HUES48 (cell line): ENCODE measurements at regions not wholly inside any gene's neighbourhood (a gene's known extent, or its start where the extent isn't known, plus 50 kb on each side); places are given as distances from the start of the nearest gene placed in this dataset.

Experiments
- H3K27ac ChIP-seq: one replicate; pipeline ENCODE4 v1.7.0; 2013; ENCODE audit warnings: low read depth, low read length, inconsistent platforms
- H3K27me3 ChIP-seq: 2 replicates; pipeline ENCODE4 v1.6.1; 2013; ENCODE audit warnings: mild to moderate bottlenecking, low read length; ENCODE audit not compliant: control insufficient read depth, insufficient read depth
- H3K36me3 ChIP-seq: 2 replicates; pipeline ENCODE4 v1.6.1; 2013; ENCODE audit warnings: low read length; ENCODE audit not compliant: control insufficient read depth, insufficient read depth
- H3K4me1 ChIP-seq: 2 replicates; pipeline ENCODE4 v1.6.1; 2013; ENCODE audit warnings: mild to moderate bottlenecking, low read length; ENCODE audit not compliant: control insufficient read depth, insufficient read depth
- H3K4me3 ChIP-seq: 2 replicates; pipeline ENCODE4 v1.5.1; 2013; ENCODE audit warnings: mild to moderate bottlenecking, low read depth, low read length
- H3K9ac ChIP-seq: 2 replicates; pipeline ENCODE4 v1.6.1; 2013; ENCODE audit warnings: mild to moderate bottlenecking, low read depth, low read length, moderate library complexity
- H3K9me3 ChIP-seq: 2 replicates; pipeline ENCODE4 v1.6.1; 2013; ENCODE audit warnings: low read length; ENCODE audit not compliant: control insufficient read depth, insufficient read depth

- Histone ChIP-seq H3K27ac (no peak overlapping the region), H3K36me3 (no peaks in the 10 kb centered on the region), H3K4me3 (no peak overlapping the region), H3K4me1 (no peaks in the 10 kb centered on the region), H3K9me3 (no peaks in the 10 kb centered on the region), H3K9ac (no peak overlapping the region), H3K27me3 (no peaks in the 10 kb centered on the region)
Measured at GRCh38 chr18:26768385-26768784, 97.1 kb downstream of the AQP4 start.

GRCh38 chr18:26765498-26765897, 100.0 kb downstream of the AQP4 start:
- no peaks in the 10 kb centered on the region for H3K27me3 ChIP-seq
- no peaks in the 10 kb centered on the region for H3K4me1 ChIP-seq
- H3K9me3 ChIP-seq = no peaks in the 10 kb centered on the region
- H3K9ac ChIP-seq = no peak overlapping the region
- H3K27ac ChIP-seq = no peak overlapping the region
- H3K4me3 ChIP-seq = no peak overlapping the region
- no peaks in the 10 kb centered on the region for H3K36me3 ChIP-seq

- Histone ChIP-seq H3K9ac (no peak overlapping the region), H3K9me3 (no peaks in the 10 kb centered on the region), H3K27ac (no peak overlapping the region), H3K27me3 (no peaks in the 10 kb centered on the region), H3K36me3 (no peaks in the 10 kb centered on the region), H3K4me1 (no peaks in the 10 kb centered on the region), H3K4me3 (no peak overlapping the region)
Measured at GRCh38 chr18:26764586-26764985, 100.9 kb downstream of the AQP4 start.

- no peak overlapping the region for H3K9ac ChIP-seq
- H3K4me1 ChIP-seq = no peaks in the 10 kb centered on the region
- no peak overlapping the region for H3K4me3 ChIP-seq
- no peaks in the 10 kb centered on the region for H3K9me3 ChIP-seq
- H3K27me3 ChIP-seq = no peaks in the 10 kb centered on the region
- H3K27ac ChIP-seq = no peak overlapping the region
- no peaks in the 10 kb centered on the region for H3K36me3 ChIP-seq
Measured at GRCh38 chr18:26764177-26764576, 101.3 kb downstream of the AQP4 start.

GRCh38 chr18:26763446-26764110, 101.9 kb downstream of the AQP4 start:
- no peak overlapping the region for H3K27ac ChIP-seq
- no peaks in the 10 kb centered on the region for H3K9me3 ChIP-seq
- no peak overlapping the region for H3K9ac ChIP-seq
- H3K4me3 ChIP-seq = no peak overlapping the region
- no peaks in the 10 kb centered on the region for H3K36me3 ChIP-seq
- no peaks in the 10 kb centered on the region for H3K27me3 ChIP-seq
- H3K4me1 ChIP-seq = no peaks in the 10 kb centered on the region

GRCh38 chr18:26757263-26758019, 108.1 kb downstream of the AQP4 start:
- Histone ChIP-seq H3K9me3 (no peaks in the 10 kb centered on the region), H3K9ac (no peak overlapping the region), H3K4me1 (no peaks in the 10 kb centered on the region), H3K27me3 (no peaks in the 10 kb centered on the region), H3K4me3 (no peak overlapping the region), H3K27ac (no peak overlapping the region), H3K36me3 (no peaks in the 10 kb centered on the region)

GRCh38 chr18:26756556-26756955, 109.0 kb downstream of the AQP4 start:
- Histone ChIP-seq H3K36me3 (no peaks in the 10 kb centered on the region), H3K9ac (no peak overlapping the region), H3K27ac (no peak overlapping the region), H3K4me1 (no peaks in the 10 kb centered on the region), H3K27me3 (no peaks in the 10 kb centered on the region), H3K9me3 (no peaks in the 10 kb centered on the region), H3K4me3 (no peak overlapping the region)

GRCh38 chr18:26746826-26747475, 118.6 kb downstream of the AQP4 start:
- Histone ChIP-seq H3K4me3 (no peak overlapping the region), H3K27ac (no peak overlapping the region), H3K9me3 (no peaks in the 10 kb centered on the region), H3K36me3 (no peaks in the 10 kb centered on the region), H3K27me3 (no peaks in the 10 kb centered on the region), H3K4me1 (peaks cover 11% of the 10 kb centered on the region), H3K9ac (no peak overlapping the region)

- Histone ChIP-seq H3K4me3 (no peak overlapping the region), H3K36me3 (no peaks in the 10 kb centered on the region), H3K9me3 (no peaks in the 10 kb centered on the region), H3K9ac (no peak overlapping the region), H3K27ac (no peak overlapping the region), H3K27me3 (no peaks in the 10 kb centered on the region), H3K4me1 (peaks cover 11% of the 10 kb centered on the region)
Measured at GRCh38 chr18:26746398-26746797, 119.1 kb downstream of the AQP4 start.

GRCh38 chr18:26745288-26746181, 120.0 kb downstream of the AQP4 start:
- H3K9ac ChIP-seq = no peak overlapping the region
- no peak overlapping the region for H3K27ac ChIP-seq
- H3K4me1 ChIP-seq = peaks cover 11% of the 10 kb centered on the region
- no peaks in the 10 kb centered on the region for H3K27me3 ChIP-seq
- no peaks in the 10 kb centered on the region for H3K36me3 ChIP-seq
- H3K4me3 ChIP-seq = no peak overlapping the region
- H3K9me3 ChIP-seq = no peaks in the 10 kb centered on the region
